Hepatocyte (in vitro differentiated cells): ENCODE measurements at regions not wholly inside any gene's neighbourhood (a gene's known extent, or its start where the extent isn't known, plus 50 kb on each side); places are given as distances from the start of the nearest gene placed in this dataset.

Experiments used
- DNase-seq: peaks from one replicate; pipeline ENCODE4 v3.0.0-alpha.2; 2016; ENCODE audit warnings: low spot score
- H2AFZ ChIP-seq: fragments of 200-600 bp; sonication (generic); 2 replicates; pipeline ENCODE4 v1.6.0; 2016; ENCODE audit warnings: antibody characterized with exemption, mild to moderate bottlenecking
- H3K27ac ChIP-seq: fragments of 200-600 bp; sonication (generic); 2 replicates; pipeline ENCODE4 v1.5.1; 2016; ENCODE audit warnings: mild to moderate bottlenecking
- H3K27me3 ChIP-seq: fragments of 200-600 bp; sonication (generic); 2 replicates; pipeline ENCODE4 v1.6.1; 2016
- H3K36me3 ChIP-seq: fragments of 200-600 bp; sonication (generic); replicated peaks from 2 replicates; pipeline ENCODE4 v1.5.1; 2016; ENCODE audit warnings: low read depth; ENCODE audit not compliant: insufficient read depth
- H3K4me1 ChIP-seq: fragments of 200-600 bp; sonication (generic); 2 replicates; pipeline ENCODE4 v1.5.1; 2016; ENCODE audit warnings: mild to moderate bottlenecking, moderate library complexity; ENCODE audit not compliant: insufficient read depth
- H3K4me2 ChIP-seq: fragments of 200-600 bp; sonication (generic); 2 replicates; pipeline ENCODE4 v1.6.0; 2016
- H3K4me3 ChIP-seq: fragments of 200-600 bp; sonication (generic); 2 replicates; pipeline ENCODE4 v1.5.1; 2016; ENCODE audit warnings: mild to moderate bottlenecking
- H3K79me2 ChIP-seq: fragments of 200-600 bp; sonication (generic); 2 replicates; pipeline ENCODE4 v1.6.0; 2017; ENCODE audit warnings: mild to moderate bottlenecking
- H3K9me2 ChIP-seq: fragments of 200-600 bp; sonication (generic); replicated peaks from 2 replicates; pipeline ENCODE4 v1.6.0; 2017; ENCODE audit warnings: mild to moderate bottlenecking; ENCODE audit not compliant: insufficient read depth
- H3K9me3 ChIP-seq: fragments of 200-600 bp; sonication (generic); 2 replicates; pipeline ENCODE4 v1.5.1; 2016; ENCODE audit warnings: low read depth, mild to moderate bottlenecking
- H4K20me1 ChIP-seq: fragments of 200-600 bp; sonication (generic); 2 replicates; pipeline ENCODE4 v1.6.0; 2016; ENCODE audit warnings: mild to moderate bottlenecking; ENCODE audit not compliant: insufficient read depth, poor library complexity, severe bottlenecking
- EZH2 ChIP-seq: fragments of 200-600 bp; sonication (generic); IDR thresholded peaks from 2 replicates; pipeline ENCODE4 v1.6.1; 2016; ENCODE audit warnings: antibody characterized with exemption, mild to moderate bottlenecking, borderline replicate concordance
- EZH2phosphoT487 ChIP-seq: fragments of 200-600 bp; sonication (generic); IDR thresholded peaks from one replicate; pipeline ENCODE4 v1.6.1; 2018; ENCODE audit warnings: antibody characterized with exemption, mild to moderate bottlenecking, low read depth, moderate library complexity; ENCODE audit not compliant: unreplicated experiment, severe bottlenecking
- WGBS: methylation state at CpG from one replicate; pipeline ENCODE4 v1.1.6; 2016; ENCODE audit warnings: low lambda C conversion rate; ENCODE audit errors: missing lambda C conversion rate; 5-methylcytosine and 5-hydroxymethylcytosine counted together
- TF ChIP-seq, protein P1 (sequence below): fragments of 200-600 bp; sonication (generic); IDR thresholded peaks from 2 replicates; pipeline ENCODE4 v1.5.1; 2016; ENCODE audit warnings: antibody characterized with exemption, mild to moderate bottlenecking; ENCODE audit not compliant: poor library complexity

DNA sequence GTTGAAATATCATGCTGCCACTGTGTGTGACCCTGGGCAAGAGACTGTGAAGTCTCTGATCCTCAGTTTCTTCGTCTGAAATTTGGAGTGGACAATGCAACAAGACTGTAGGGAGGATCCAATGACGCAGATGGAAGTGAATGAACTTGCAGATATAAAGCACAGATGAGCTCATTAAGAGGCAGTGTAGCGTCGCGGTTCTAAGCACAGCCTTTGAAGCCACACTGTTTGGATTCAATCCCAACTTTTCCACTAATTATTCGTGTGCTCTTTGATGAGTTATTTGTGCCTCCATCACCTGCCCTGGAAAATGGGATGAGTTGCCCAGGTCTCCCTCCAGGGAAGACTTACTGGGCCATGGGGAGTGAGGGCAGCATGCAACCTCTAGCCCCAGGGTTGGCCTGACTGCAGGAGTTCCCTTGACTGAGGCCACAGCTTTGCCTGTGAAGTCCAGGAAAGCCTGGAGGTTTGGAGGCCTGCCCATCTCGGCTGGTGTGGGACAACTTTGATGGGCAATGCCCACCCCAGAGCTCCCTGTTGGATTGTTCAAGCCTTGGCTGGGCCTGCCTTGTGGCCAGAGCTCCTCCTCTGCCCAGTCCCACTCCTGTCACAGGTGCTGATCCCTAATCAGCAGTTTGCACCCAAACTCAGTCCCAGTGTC, 266.0 kb upstream of the B3GAT1 start:
- Histone ChIP-seq H3K4me2 (no peak overlapping the region), H3K79me2 (no peaks in the 10 kb centered on the region), H3K4me3 (no peak overlapping the region), H3K9me2 (no peaks in the 10 kb centered on the region), H3K27me3 (no peaks in the 10 kb centered on the region), H4K20me1 (no peaks in the 10 kb centered on the region), H2AFZ (no peak overlapping the region), H3K27ac (no peak overlapping the region), H3K9me3 (no peaks in the 10 kb centered on the region), H3K36me3 (no peaks in the 10 kb centered on the region), H3K4me1 (no peaks in the 10 kb centered on the region)
- 94% methylated on average over 7 of the region's 7 CpGs for WGBS
- no peak for DNase-seq
- TF ChIP-seq EZH2phosphoT487 = no peak
- no peak for TF ChIP-seq EZH2
- TF ChIP-seq, protein P1, sequence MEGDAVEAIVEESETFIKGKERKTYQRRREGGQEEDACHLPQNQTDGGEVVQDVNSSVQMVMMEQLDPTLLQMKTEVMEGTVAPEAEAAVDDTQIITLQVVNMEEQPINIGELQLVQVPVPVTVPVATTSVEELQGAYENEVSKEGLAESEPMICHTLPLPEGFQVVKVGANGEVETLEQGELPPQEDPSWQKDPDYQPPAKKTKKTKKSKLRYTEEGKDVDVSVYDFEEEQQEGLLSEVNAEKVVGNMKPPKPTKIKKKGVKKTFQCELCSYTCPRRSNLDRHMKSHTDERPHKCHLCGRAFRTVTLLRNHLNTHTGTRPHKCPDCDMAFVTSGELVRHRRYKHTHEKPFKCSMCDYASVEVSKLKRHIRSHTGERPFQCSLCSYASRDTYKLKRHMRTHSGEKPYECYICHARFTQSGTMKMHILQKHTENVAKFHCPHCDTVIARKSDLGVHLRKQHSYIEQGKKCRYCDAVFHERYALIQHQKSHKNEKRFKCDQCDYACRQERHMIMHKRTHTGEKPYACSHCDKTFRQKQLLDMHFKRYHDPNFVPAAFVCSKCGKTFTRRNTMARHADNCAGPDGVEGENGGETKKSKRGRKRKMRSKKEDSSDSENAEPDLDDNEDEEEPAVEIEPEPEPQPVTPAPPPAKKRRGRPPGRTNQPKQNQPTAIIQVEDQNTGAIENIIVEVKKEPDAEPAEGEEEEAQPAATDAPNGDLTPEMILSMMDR = no peak

DNA sequence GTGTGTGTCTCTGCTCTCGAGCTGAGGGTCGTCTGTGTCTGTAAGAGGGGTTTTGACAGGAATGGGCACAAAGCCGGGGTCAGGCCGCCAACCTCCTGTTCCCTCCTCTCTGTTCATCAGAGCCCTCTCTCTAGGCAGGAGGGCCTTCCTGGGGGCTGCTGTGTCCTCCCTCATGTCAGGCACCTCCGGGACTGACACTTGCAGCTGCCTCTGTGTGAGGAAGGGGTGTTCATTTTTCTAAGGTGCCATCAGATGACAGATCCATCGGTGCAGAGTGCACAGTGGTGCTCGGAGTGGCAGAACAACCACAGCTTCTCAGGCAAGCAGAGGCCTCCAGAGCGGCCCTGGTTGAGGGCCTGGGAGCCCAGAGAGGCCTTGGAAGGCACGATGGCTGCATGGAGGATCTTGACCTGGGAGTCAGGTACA, 265.4 kb upstream of the B3GAT1 start:
- no peaks in the 10 kb centered on the region for H3K9me2 ChIP-seq
- TF ChIP-seq EZH2phosphoT487 = no peak
- TF ChIP-seq, protein P1 = no peak
- TF ChIP-seq EZH2 = no peak
- H3K36me3 ChIP-seq = no peaks in the 10 kb centered on the region
- no peaks in the 10 kb centered on the region for H3K27me3 ChIP-seq
- WGBS = 91% methylated on average over 9 of the region's 9 CpGs
- H4K20me1 ChIP-seq = no peaks in the 10 kb centered on the region
- no peak overlapping the region for H3K27ac ChIP-seq
- no peak for DNase-seq
- no peaks in the 10 kb centered on the region for H3K9me3 ChIP-seq
- no peaks in the 10 kb centered on the region for H3K4me1 ChIP-seq
- H3K79me2 ChIP-seq = no peaks in the 10 kb centered on the region
- no peak overlapping the region for H3K4me3 ChIP-seq
- no peak overlapping the region for H2AFZ ChIP-seq
- no peak overlapping the region for H3K4me2 ChIP-seq

DNA sequence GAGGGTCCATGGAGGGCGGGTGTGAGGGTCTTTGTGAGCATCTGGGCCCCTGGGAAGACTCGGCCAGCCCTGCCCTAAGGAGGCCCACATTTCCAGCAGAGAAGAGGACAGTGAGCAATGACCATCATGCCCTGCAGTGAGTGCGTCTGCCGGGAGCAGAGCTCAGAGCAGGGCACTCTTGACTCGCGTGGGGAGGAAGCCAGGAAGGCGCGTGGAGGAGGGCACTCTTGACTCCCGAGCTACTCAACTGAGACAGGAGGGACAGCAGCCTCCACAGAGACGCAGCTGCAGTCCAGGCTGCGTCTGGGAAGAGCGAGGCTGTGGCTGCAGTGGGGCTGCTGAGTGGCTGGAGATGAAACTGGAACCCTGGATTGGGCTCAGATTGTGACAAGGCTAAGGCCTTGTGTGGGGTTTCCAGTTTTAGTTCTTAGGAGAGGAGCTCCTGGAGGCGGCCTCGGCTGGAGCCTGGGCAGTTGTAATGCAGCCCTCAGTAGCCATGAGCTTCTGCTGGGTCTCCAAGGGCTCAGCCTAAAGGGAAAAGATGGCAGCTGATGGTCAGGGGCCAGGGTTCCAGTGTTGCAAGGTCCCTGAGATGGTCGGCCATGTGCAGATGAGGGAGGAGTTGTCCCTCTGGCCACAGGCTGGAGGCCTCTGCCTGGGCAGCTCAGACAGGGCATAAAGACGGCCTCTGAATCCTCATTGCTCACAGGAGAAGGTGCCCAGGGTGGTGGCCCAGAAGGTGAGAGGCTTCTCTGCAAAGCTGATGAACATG, 264.7 kb upstream of the B3GAT1 start:
- H3K4me1 ChIP-seq = no peaks in the 10 kb centered on the region
- no peaks in the 10 kb centered on the region for H4K20me1 ChIP-seq
- H3K79me2 ChIP-seq = no peaks in the 10 kb centered on the region
- H3K4me3 ChIP-seq = no peak overlapping the region
- no peak for DNase-seq
- H3K27ac ChIP-seq = no peak overlapping the region
- no peaks in the 10 kb centered on the region for H3K36me3 ChIP-seq
- 92% methylated on average over 14 of the region's 16 CpGs for WGBS
- H2AFZ ChIP-seq = no peak overlapping the region
- no peaks in the 10 kb centered on the region for H3K9me2 ChIP-seq
- no peaks in the 10 kb centered on the region for H3K9me3 ChIP-seq
- peaks cover 6% of the 10 kb centered on the region for H3K27me3 ChIP-seq
- H3K4me2 ChIP-seq = no peak overlapping the region
- no peak for TF ChIP-seq EZH2phosphoT487

DNA sequence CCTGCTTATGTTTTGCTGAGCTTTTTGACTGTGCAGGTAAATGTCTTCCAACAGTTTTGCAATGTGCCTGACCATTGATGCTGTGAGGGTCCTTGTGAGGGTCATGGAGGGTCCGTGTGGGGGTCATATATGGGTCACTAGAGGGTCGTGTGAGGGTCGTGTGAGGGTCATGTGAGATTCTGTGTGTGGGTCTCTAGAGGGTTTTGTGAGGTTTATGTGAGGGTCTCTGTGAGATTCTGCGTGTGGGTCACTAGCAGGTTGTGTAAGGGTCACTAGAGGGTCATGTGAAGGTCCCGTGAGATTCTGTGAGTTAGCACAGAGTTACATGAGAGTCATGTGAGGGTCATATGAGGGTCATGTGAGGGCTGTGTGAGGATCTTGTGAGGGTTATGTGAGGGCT, 263.9 kb upstream of the B3GAT1 start:
- no peaks in the 10 kb centered on the region for H3K4me1 ChIP-seq
- H3K27ac ChIP-seq = no peak overlapping the region
- 86% methylated on average over 5 of the region's 5 CpGs for WGBS
- peaks cover 13% of the 10 kb centered on the region for H3K27me3 ChIP-seq
- no peaks in the 10 kb centered on the region for H3K9me3 ChIP-seq
- no peaks in the 10 kb centered on the region for H3K79me2 ChIP-seq
- no peaks in the 10 kb centered on the region for H3K36me3 ChIP-seq
- H4K20me1 ChIP-seq = no peaks in the 10 kb centered on the region
- TF ChIP-seq, protein P1 = no peak
- TF ChIP-seq EZH2 (no peak), EZH2phosphoT487 (no peak)
- DNase-seq = no peak
- no peak overlapping the region for H3K4me2 ChIP-seq
- H3K4me3 ChIP-seq = no peak overlapping the region
- H2AFZ ChIP-seq = no peak overlapping the region
- no peaks in the 10 kb centered on the region for H3K9me2 ChIP-seq
